Right lobe of liver (tissue), 4 donors: ENCODE measurements at regions not wholly inside any gene's neighbourhood (a gene's known extent, or its start where the extent isn't known, plus 50 kb on each side); places are given as distances from the start of the nearest gene placed in this dataset.

Experiments used
- CTCF ChIP-seq, 4 donors: fragments of 200-600 bp in 3 of 4; fragments of 450-650 bp in 1 of 4; IDR thresholded peaks; one replicate each; pipeline versions ENCODE4 v1.5.1 to v1.8.0; 2016 to 2022; ENCODE audit warnings: antibody characterized with exemption in 4 of 4, mild to moderate bottlenecking in 2 of 4
- POLR2A ChIP-seq: fragments of 450-650 bp; IDR thresholded peaks from one replicate; pipeline ENCODE4 v1.6.1; 2017; ENCODE audit warnings: antibody characterized with exemption, mild to moderate bottlenecking
- donor health status: DM: no; HTN: no; CAD: no.
- donor health status: DM: no; HTN: no; CAD: no.
- donor health status: DM: no; HTN: yes; CAD: no.

- no peak for TF ChIP-seq CTCF (IDR thresholded peaks at IDR 0.05)
- TF ChIP-seq POLR2A = no peak
Observed at GRCh38 chr1:185388815-185389214, 71.8 kb upstream of the IVNS1ABP start.
